ENCODE measurements at regions not wholly inside any gene's neighbourhood (a gene's known extent, or its start where the extent isn't known, plus 50 kb on each side); places are given as distances from the start of the nearest gene placed in this dataset.

GRCh38 chr9:104339692-104340091, 164.4 kb upstream of the OR13F1 start:
- Histone ChIP-seq H3K27me3 (ENCODE audit: control insufficient read depth in 4 of 4, insufficient read depth in 4 of 4, low read length in 3 of 4) (no peaks in the 10 kb centered on the region), H3K9me3 (ENCODE audit: control insufficient read depth in 4 of 4, low read length in 3 of 4) (peaks cover 0 to 1% (median 0%) of the 10 kb centered on the region in 4 donors), H3K27ac (ENCODE audit: low read depth in 1 of 2, low read length in 2 of 2) (no peak overlapping the region), H3K4me1 (ENCODE audit: control insufficient read depth in 4 of 4, insufficient read depth in 4 of 4, low read length in 3 of 4) (no peaks in the 10 kb centered on the region), H3K4me3 (ENCODE audit: low read depth in 1 of 3, low read length in 3 of 3) (no peak overlapping the region), H3K36me3 (ENCODE audit: control insufficient read depth in 4 of 4, insufficient read depth in 3 of 4, low read depth in 1 of 4, low read length in 3 of 4) (no peaks in the 10 kb centered on the region), H3K9ac (ENCODE audit: low read depth in 1 of 2, low read length in 2 of 2) (no peak overlapping the region)
- TF ChIP-seq, protein P1, sequence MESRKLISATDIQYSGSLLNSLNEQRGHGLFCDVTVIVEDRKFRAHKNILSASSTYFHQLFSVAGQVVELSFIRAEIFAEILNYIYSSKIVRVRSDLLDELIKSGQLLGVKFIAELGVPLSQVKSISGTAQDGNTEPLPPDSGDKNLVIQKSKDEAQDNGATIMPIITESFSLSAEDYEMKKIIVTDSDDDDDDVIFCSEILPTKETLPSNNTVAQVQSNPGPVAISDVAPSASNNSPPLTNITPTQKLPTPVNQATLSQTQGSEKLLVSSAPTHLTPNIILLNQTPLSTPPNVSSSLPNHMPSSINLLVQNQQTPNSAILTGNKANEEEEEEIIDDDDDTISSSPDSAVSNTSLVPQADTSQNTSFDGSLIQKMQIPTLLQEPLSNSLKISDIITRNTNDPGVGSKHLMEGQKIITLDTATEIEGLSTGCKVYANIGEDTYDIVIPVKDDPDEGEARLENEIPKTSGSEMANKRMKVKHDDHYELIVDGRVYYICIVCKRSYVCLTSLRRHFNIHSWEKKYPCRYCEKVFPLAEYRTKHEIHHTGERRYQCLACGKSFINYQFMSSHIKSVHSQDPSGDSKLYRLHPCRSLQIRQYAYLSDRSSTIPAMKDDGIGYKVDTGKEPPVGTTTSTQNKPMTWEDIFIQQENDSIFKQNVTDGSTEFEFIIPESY (IDR thresholded peaks at IDR 0.05): no peak
- TF ChIP-seq CTCF (IDR thresholded peaks at IDR 0.05; ENCODE audit: low read depth, low read length, missing input control) (no peak), FOXA1 (IDR thresholded peaks at IDR 0.05) (no peak), SP1 (IDR thresholded peaks at IDR 0.05) (no peak)
- TF ChIP-seq, protein P2, sequence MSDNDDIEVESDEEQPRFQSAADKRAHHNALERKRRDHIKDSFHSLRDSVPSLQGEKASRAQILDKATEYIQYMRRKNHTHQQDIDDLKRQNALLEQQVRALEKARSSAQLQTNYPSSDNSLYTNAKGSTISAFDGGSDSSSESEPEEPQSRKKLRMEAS (IDR thresholded peaks at IDR 0.05): no peak
- no peak for DNase-seq (ENCODE audit: low spot score)

- Histone ChIP-seq H3K4me3 (ENCODE audit: low read depth in 1 of 3, low read length in 3 of 3) (no peak overlapping the region), H3K36me3 (ENCODE audit: control insufficient read depth in 4 of 4, insufficient read depth in 3 of 4, low read depth in 1 of 4, low read length in 3 of 4) (no peaks in the 10 kb centered on the region), H3K27me3 (ENCODE audit: control insufficient read depth in 4 of 4, insufficient read depth in 4 of 4, low read length in 3 of 4) (no peaks in the 10 kb centered on the region), H3K9ac (ENCODE audit: low read depth in 1 of 2, low read length in 2 of 2) (no peak overlapping the region), H3K4me1 (ENCODE audit: control insufficient read depth in 4 of 4, insufficient read depth in 4 of 4, low read length in 3 of 4) (no peaks in the 10 kb centered on the region), H3K27ac (ENCODE audit: low read depth in 1 of 2, low read length in 2 of 2) (no peak overlapping the region), H3K9me3 (ENCODE audit: control insufficient read depth in 4 of 4, low read length in 3 of 4) (no peaks in the 10 kb centered on the region)
- WGBS: 93% methylated on average over 3 of the region's 3 CpGs
- TF ChIP-seq CTCF (IDR thresholded peaks at IDR 0.05; ENCODE audit: low read depth, low read length, missing input control): no peak
- no peak for TF ChIP-seq REST (IDR thresholded peaks at IDR 0.05)
- no peak for TF ChIP-seq NR2F2 (IDR thresholded peaks at IDR 0.05)
- no peak for TF ChIP-seq EGR1 (IDR thresholded peaks at IDR 0.05; ENCODE audit: low read depth in 2 of 2)
- no peak for DNase-seq (ENCODE audit: low spot score)
Measured at GRCh38 chr9:104342552-104342951, 161.5 kb upstream of the OR13F1 start.

Data from liver (tissue), 8 donors.